NCI-H1092 treated with DMSO at 0.1 percent for 48 hours (cell line): ENCODE measurements at regions not wholly inside any gene's neighbourhood (a gene's known extent, or its start where the extent isn't known, plus 50 kb on each side); places are given as distances from the start of the nearest gene placed in this dataset.

Experiments
- DNase-seq: peaks from one replicate; lab custom pipeline; 2025; lab: John Stamatoyannopoulos, UW

DNA sequence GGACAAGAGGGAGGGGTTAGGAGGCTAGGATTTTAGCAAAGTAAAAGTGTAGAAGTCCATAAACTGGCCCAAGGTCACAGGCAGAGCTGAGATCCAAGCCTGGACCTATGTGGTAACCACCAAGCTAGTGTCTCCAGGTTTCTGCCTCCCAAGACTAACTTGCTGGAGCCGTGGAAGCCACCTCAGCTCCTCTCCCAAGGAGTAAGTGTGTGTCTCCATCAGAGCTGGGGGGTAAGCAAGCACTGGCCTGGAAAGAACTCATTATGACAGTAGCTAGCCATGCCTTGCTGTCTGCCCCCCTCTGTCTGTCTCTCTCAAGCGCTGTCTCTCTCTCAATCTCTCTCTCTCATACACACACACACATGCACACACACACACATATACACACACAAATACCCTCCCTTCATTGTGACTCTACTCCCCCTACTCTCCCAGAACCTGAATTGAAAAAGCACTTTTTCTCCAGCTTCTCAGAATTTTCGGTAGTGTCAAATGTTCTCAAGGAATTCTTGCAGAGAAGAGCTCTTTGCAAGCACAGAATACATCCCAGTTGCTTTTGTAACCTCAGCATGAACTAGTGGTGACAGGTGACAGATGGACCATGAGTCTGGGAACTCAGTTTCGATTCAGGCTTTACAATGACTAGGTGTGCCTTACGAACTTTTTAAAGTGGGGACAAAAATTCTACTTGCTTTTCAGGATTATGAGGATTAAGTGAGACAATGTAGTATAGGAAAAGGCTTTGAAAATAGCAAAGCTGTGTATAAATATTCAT, 238.0 kb upstream of the FGGY start:
- no peak for DNase-seq

DNA sequence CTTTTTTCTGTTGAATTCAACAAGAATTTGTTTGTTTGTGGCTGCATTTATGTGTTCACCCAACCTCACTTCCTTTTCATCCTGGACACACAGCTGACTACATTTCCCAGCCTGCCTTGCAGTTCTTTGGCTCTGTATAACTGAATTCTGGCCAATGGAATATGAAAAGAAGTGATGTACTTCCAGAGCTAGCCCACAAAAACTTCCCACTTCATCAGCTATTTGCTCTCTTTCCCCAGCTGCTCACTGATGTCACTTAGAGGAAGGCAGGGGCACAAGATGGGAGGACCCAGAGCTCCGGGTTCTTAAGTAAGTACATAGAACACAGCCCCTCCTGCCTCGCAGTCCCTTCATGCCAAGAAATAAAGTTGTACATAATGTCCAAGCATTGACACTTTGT, 235.0 kb upstream of the FGGY start:
- no peak for DNase-seq

DNA sequence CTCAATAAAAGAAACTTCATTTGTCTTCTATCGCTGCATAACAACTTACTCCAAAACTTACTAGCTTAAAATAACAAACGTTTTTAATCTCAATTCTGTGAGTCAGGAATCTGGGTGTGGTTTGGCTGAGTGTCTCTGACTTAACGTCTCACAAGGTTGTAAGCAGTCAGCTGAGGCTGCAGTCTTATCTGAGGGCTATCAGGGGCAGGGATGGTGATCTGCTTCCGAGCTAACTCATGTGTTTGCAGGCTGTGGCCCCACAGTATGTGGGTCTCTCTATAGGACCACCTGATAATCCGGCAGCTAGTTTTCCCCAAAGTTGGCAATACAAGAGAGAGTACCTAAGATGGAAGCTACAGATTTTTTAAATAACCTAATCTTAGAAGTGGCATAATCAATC, 234.2 kb upstream of the FGGY start:
- no peak for DNase-seq

DNA sequence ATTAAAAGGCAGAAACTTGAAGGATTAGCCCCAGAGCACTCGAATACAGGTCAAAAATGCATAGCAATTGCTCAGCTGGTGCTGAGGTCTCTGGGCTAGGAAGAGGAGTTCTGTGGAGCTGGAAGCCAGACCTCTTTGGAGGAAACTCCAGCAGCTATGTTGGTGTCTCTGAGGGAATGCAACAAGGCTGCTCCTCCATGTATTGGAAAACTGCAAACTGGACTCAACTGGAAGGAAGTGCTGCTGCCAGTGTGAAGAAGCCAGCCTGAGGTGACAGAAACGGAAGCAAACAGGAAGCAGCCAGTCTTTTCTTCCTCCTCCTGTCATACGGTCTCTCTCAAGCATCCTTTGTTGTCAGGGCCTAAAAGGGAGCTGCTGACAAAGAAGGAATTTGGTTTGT, 233.4 kb upstream of the FGGY start:
- no peak for DNase-seq

DNA sequence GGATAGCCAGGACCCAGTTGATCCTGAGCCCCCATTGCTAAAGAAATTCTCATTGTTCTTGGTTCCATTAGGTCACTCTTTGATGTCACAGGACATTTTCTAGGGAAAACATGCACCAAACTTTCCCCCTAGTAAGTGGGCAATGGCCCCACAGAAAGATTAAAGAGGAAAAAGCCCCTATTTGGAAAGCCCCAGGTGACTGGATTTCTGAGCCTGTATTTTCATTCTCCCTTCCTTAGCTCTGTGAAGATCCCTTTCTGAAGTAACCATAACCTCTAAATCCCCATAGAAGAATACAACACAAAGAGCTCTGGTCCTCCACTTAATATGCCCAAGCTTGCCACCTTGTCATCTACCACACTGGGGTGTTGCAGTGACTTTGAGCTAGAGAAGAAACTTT, 232.3 kb upstream of the FGGY start:
- DNase-seq, result no peak

DNA sequence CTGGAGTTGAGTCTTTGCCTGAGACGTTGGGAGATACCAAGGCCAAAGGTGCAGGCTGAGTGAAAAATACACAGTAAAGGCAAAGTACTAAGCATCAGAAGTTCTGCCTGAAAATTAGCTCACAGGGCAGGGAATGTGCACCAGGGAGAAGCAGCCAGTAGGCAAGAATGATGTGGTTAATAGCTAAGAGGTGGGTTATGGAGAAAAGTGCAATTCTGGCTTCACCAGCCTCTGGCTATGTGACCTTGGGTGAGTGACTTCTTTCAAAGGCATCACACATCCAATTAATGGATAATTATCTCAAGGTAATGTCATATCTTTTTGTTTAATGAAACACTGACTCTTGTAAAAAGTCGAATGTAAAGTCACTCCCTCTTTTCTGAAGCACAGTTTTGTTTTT, 230.7 kb upstream of the FGGY start:
- DNase-seq, result no peak

DNA sequence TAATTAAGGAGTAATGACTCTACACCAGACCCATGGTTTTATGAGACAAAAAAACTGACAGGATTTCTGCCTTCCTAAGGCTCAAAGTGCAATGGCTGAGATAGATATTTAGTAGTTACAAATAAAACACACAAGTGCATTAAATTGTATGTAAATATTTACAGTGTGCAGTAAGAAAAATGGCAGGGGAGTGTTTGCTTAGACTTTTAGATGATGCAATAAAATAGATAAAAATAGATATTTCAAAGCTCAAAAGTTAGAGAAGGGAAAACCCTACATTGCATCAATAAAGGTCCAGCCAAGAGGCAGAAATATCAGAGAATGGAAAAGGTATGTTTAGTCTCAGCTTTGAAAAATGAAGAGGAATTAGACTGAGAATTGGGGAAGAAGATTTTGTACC, 226.3 kb upstream of the FGGY start:
- no peak for DNase-seq

DNA sequence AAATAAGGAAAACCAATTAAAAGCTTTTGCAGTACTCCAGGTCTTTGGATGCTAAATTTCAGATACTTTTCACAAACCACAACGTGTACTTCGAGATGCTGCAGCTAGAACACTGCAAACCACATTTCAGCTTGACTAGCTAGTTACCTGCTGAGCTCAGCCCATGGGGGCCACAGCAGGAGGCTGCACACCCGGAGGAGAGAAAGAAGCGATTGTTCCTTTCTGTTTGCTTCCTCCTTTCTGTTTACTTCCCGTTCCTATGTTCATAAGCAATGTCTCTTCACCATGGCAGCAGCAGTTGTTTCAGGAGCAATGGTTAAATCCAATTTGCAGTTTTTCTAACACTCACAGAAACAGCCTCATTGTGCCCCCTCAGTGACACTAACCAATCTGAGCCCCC, 225.6 kb upstream of the FGGY start:
- DNase-seq, result no peak

DNA sequence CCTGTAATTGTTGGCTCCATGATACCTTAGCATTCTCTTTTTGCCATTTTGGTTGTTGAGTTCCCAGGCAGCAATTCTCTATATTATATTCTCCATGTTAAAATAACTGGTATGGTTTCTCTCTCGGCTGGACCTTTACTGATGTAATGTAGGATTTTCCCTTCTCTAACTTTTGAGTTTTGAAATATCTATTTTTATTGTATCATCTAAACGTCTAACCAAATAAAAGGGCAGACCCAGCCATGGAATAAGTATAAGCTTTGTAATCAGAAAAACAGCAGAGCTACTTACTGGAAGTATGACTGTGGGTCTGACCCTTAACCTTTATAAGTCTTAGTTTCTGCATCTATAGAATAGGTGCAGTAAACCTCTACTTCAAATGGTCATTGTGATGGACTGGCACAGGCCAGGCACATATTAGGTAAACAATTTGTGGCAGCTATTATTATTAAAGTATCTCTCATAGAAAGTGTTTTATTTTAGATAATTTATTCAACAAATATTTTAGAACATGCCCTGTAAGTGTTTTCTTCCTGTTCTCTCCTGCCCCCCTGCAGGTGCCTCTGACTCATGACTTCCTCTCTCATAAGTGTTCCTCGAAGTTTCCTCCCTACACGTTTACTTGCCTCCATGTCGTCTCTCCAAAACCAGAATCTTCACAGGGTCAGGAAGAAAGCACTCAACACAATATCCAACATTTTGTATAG, 224.9 kb upstream of the FGGY start:
- no peak for DNase-seq

DNA sequence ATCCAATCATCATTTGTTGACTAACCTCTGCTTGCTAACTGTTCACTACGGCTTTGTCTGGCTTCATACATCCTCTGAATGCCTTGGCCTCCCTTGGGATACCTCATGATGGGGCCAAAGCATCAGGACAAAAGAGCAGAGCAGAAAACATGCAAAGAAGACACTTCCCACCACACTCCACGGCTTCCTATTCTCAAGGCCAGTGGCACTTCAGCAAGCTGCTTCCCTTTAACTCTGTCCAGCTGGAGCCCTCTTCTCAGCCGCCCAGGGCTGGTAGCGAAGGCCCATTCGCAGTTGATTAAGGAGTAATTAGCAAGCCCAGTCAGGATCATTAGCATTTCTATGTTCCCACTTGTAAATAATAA, 224.3 kb upstream of the FGGY start:
- DNase-seq, result peak; percentile 37

DNA sequence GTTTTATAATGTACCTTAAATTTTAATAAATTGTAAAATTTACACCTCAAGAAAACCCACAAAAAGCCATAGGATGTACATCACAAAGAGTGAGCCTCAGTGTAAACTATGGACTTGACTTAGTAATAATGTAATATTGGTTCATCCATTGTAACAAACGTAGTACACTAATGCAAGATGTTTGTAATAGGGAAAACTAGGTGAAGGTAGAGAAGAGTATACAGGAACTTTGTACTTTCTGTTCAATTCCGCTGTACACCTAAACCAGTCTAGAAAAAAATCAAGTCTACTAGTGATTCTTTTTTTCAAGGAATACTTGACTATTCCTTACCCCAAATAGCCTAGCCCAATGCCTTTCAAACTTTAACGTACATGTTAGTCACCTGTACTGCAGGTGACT, 222.3 kb upstream of the FGGY start:
- no peak for DNase-seq

DNA sequence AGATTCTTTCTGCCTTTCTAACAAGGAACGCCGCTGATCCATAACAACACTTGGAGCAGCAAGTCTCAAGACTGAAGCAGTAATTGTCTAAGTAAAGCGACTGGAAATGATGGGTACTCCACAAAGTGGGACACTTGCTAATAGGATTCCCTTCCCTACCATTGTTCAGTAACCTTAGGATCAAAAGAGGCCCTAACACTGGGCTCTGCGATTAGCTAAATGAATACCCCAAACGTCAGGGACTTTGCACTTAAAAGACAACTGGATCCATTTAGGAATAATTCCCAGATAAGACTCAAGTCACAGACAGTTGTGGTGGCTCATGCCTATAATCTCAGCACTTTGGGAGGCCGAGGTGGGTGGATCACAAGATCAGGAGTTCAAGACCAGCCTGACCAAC, 221.9 kb upstream of the FGGY start:
- DNase-seq, result no peak

DNA sequence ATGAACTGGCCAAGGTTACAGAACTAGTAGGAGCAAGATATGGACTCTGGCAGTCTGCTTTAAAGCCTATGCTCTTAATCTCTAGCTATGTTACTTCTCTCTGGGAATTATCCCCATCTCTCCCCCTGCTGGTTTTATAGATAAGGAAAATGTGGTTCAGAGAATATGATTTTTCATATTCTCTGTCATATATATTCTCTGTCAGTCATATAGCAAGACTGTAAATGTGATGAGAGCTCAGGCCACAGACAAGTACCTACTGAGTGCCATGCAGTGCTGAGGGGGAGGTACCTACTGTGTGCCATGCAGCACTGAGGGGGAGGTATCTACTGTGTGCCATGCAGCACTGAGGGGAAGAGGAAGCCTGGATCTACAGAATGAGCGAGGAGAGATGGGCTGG, 220.3 kb upstream of the FGGY start:
- DNase-seq, result peak; percentile 7

DNA sequence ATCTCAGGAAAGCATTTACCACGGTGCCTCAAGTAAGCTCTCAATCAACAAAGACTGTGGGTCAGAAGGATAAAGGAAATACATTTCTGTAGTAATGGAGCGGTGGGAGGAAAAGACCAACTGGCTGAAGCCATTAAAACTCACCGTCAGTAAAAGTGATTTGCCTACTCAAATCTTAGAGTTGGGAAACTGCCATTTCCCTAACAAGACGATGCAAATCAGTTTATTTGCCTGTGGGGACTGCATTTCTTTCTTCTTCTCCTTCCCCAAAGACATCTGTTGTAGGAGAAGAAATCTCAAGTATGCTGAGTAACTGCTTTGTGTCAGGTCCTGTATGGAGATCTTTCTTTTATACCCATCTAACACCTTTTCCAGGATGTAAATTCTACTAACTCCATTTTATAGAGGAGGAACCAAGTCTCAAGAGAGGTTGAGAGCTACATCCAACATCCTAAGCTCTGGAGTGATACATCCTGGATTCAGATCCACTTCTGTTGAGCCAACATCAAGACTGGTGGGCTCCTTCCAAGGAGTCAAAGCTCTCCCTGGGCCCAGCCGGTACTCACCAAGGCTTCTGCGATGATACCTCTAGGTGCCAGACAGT, 219.3 kb upstream of the FGGY start:
- DNase-seq, result no peak

DNA sequence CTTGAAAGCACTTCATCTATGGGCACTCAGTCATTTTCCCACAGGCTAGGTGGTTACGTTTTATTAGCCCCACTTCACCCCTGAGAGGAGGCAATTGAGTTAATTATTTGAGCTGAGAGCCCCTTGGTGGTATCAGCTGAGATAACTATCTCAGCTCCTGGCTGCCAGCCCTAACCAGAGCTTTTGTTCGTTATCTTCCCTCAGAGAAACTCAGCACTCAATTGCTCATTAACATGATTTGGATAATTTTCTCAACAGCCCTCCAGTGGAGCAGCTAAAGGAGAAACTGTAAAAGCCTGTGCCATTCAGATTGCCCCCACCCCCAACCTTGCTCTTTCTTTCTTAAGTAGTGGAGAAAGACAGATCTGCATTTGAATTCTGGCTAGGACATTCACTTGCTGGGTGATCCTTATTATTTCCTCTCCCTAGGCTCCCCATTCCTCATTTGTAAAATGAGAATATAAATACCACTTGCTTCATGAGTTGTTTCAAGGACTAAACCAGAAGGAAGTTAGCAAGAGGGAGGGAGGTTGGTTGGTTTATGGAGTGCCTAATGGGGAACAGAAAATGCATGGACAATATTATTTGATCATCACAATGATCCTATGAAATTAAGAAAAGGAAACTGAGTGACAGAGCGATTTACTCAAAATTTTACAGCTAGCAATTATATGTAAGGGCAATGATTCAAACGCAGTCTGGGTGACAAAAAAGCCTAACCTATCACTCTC, 218.7 kb upstream of the FGGY start:
- peak; percentile 85 for DNase-seq

DNA sequence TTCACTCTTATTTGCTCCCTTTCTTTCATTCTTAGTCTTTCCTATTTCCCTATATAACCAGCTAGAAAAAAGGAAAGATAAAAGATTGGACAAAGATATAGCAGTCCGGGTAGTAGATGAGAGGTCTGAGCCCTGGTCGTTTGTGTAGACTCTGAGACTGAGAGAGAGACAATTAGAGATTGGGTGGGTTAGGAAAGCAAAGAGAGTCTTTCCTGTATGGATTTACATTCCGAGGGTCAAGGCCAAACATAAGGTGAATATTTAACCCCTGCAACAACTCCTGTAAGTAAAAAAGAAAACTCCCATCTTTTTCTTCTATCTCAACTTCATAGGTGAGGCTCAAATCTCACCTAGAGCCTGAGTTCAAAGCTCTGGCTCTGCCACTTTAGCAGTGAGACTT, 218.0 kb upstream of the FGGY start:
- DNase-seq, result no peak

DNA sequence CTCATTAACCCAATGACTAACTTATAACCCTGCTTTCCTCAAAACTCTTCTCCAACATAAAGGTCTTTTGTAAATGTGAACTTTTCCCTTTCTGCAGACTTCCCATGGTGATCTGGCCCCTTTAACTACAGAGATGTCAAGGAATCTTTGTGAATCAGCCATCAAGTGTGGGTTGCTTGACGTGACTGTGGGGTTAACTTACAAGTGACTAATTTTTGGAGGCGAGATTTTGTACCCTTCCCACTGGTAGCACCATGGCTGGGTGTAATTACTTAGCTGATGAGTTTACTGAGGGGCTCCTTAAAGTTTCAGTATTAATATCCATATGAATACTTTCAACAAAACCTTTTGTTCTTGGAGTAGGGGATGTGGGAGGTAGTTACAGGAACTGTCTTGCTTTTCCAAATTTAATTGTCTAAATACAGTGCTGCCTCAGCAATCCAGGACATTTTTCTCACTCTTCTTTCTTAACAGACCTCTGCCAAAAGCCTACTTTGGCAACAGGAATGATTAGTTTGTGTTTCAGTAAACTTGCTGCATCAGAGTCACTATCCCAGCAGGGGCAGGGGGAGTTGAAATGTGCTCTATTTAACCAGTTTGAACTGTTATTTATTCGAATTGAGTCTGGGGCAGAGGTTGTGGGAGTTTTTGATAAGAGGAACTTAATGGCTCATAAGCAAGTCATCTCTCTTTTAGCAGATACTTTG, 217.3 kb upstream of the FGGY start:
- DNase-seq, result no peak

DNA sequence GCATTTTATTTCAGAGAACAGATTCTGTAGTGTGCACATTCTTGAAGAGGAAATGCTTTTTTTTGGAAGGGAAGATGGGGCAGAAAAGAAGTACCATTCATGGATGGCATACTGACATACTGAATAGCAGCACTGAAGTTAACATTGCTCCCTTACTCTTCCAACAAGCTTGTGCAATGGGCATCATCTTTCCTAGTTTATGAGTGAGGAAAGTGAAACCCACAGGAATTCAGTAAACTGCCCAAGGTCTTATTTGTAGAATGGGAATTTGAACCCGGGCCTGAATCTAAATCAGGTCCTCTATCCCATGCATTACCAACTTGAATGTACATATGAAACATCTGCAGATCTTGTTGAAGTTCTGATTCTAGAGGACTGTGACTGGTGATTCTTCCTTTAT, 215.7 kb upstream of the FGGY start:
- DNase-seq, result no peak

DNA sequence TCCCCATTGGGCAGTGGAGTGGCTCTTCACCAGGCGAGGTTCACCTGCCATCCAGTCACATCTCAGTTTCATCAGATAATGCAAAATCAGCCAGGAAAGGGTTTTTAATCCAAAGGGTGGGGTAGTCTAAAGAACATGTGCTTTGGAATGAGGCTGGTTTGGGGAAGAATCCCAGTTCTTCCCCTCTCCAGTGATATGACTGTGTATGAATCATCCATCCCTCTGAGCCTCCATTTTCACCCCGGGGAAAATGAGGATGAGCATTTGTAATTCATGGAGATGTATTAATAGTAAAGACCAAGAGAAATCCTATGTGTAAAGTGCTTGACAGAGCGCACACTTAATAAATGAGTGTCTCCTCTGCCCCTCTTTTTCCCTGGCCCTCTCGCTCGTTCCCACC, 215.1 kb upstream of the FGGY start:
- no peak for DNase-seq

DNA sequence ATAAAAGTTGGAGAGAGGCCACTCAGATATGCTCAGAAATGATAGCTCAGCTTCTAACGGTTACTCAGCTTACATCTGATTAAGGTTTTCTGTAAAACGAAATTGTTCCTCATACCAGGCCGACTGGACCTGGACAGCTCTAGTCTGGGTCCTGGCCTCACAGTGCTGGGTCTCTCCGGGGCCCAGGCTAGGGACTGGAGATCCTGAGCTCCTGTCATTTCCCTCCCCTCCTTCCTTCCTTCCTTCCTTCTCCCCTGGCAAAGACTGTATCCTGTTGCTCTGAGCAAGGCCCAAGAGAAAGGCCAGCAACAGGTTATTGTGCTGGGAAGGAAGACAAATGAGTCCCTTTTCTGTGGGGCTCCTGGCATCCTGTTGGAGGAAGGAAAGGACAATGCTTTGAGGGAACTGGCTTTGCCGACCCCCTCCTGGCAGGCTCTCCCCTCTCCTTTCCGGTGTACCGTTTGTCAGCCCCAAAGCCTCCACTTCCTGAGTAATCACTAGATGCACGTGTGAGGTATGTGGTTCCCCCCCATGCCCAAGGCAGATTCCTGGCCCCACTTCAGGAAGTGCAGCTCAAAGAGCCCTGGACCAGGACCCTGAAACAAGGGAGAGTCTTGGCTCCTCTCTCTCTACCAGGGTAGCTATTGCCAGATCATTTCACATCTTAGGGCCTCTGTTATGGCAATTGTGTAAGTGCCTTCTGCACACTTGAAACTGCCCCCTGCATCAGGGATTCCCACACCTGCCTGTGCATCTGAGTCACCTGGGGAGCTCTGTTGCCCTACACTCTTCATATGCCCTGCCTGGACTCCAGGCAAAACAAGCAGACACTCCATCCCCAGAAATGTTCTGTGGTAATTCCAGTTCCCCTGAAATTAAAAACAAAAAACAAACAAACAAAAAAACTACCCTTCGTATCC, 212.7 kb upstream of the FGGY start:
- DNase-seq, result no peak

DNA sequence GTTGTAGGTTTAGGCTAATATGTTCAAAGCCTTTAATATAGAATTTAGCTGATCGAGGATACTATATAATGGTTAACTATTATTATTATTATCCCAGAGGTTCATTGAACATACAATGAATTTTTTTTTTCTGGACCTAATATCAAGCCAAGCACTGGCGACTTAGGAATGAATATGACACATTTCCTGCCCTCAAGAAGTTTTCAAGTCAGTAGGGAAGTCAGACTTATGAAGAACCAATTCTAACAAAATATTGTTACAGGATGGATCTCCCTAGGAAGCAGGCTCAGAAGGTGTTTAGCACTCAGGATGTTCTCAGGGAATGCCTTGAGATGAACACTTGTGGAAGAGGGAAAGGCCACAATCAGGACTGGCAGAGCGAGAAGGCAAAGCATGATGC, 211.8 kb upstream of the FGGY start:
- no peak for DNase-seq
